ENCODE measurements at regions not wholly inside any gene's neighbourhood (a gene's known extent, or its start where the extent isn't known, plus 50 kb on each side); places are given as distances from the start of the nearest gene placed in this dataset.

DNA sequence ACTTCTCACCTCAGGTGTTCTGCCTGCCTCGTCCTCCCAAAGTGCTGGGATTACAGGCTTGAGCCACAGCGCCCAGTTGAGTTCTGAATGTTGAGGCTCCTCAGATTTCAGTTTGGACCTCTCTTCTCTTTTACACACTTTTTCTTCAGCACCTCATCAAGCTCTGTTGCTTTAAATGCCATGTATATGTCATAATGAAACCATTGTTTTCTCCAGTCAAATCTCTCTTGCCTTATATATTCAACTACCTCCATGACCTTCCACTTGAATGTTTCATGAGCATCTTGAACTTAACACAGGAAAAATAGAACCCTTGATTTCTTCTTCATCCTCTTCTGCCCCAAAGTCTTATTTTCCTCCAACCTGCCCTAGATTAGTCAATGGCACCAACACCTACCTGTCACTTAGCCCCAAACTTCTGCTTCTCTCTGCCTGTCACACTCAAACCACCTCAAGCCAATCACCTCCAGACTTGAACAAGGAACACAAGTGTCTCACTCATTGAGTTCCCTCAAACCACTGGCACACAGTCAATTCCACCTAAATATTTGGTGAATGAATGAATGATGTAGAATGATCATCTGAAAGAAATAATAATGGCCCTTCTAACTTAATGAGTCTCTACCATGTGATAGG, 161.0 kb upstream of the SGK1 start:
- no peak for DNase-seq

GRCh38 chr6:134477991-134478635, 160.2 kb upstream of the SGK1 start:
- DNase-seq, result no peak

DNA sequence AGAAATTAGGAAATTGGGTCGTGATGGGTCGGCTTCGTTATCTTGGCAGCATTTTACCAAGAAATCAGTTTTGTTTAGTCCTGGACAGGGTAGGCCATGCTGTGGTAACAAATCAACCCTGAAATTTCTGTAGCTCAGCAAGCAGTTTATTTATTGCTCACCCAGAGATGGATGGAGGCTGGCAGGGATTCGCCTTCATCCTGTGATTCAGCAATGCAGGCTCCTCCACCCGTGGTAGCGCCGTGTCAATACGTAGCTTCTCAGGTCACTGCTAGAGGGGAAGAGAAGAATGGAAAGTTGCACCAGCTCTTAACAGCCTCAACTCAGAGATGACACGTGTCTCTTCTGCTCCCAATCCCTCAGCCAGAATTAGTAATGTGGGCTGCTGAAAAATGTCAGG, 157.0 kb upstream of the SGK1 start:
- DNase-seq, result no peak

GRCh38 chr6:134472661-134473060, 154.7 kb upstream of the SGK1 start:
- no peak for DNase-seq

DNA sequence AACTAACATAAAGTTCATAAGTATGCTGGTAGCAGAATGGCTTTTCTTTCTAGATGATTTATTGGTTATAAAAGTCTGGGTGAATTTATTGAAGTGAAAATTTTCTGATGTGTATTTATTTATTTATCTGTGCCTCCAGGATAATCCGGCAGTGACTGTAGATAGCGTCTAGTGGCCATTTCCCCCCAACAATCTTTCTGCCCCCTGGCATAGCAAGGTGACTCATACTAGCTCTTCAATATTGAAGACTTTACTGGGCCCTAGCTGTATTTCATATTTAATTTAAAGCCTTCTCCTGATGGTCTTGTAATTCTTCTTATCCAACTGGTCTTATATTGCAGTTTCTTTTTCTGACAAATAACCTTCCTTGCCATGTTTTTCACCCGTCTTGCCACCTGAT, 154.1 kb upstream of the SGK1 start:
- no peak for DNase-seq

DNA sequence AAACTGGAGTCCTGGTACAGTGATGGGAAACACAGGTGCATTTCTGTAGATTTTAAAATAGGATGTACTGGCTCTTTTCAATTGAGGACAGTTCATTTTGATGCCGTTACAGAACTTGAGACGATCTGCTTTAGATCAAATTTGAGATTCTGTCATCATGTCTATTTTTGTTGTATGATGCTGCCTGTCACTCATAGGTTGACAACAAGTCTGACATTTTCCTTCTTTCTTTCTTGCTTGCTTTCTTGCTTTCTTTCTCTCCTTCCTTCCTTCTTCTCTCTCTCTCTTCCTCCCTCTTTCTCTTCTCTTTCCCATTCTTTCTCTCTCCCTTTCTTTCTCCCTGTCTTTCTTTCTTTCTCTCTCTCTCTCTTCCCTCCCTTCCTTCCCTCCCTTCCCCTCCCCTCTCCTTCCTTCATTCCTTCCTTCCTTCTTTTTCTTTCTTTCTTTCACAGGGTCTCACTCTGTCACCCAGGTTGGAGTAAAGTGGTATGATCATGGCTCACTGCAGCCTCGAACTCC, 152.6 kb upstream of the SGK1 start:
- no peak for DNase-seq

DNA sequence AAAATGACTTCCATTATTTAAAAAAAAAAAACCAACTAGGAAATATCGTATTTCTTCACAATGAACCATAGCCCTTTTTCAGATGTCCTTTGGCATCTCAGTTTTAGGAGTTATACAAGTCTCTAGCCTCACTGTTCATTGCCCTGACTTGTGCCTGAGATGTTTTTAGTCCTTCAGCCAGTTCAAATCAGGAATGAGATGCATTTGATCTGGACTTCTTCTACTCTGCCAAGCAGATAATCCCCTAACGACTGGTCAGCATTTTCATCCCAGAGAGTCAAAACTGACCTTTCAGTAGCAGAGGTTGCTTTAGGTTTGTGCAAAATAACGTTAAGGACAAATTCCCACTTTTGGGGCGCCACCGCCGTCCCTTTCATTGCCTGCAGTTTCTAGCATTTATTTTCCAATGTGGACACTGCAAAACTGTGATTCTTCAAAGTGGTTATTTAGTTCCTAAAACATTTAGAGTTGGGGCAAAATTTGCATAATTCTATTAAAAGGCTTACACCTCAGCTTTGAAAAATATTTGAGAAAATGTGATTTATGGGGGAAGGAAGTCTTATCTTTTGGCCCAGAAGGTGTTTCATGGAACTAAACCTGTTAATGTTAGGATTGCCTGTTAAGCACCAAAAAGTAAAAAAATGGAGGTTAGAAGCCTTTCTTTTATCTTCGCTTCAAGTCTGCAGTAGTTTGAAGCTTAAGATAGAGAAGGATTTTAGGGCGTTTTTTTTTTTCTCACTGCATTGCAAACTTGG, 152.0 kb upstream of the SGK1 start:
- no peak for DNase-seq

- no peak for DNase-seq
These were observed 150.7 kb upstream of the SGK1 start for GRCh38 chr6:134468633-134469032.

- DNase-seq, result no peak
These were observed 149.7 kb upstream of the SGK1 start for GRCh38 chr6:134467620-134468019.

DNA sequence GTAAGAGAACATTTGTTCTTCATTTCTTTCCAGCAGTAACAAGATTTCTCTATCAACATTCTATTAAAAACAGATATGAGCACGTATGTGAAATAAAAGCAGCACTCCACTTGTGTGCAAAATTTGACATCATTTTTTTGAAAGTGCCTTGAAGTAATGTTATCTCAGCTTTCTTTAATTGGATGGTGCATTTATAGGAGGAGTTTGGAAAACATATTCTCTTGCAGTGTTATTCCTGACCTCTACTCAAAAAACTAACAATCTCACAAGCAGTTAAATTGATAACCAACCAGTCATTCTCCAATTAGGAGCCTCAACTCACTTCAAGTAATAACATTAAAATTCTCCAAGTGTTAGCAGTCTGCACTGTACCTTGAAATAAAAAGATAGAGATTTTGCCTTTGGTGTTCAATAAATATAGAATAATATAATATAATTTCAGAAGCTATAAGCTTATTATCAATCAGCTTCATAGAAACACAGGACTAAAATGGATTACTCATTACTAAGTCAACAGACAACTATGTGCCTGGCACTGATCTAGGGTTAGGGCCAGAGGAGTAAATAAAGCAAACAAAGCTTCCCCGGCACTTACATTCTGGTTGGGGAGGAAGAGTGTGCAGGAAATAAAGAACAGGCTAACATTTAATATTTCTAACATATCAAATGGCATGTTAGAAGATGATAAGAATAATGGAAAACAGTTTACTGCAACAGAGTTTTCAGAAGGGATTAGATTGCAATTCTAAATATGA, 149.0 kb upstream of the SGK1 start:
- no peak for DNase-seq

- DNase-seq, result peak; percentile 86
These were observed 146.9 kb upstream of the SGK1 start for GRCh38 chr6:134464690-134465411.

- no peak for DNase-seq
These were observed 141.1 kb upstream of the SGK1 start for GRCh38 chr6:134458857-134459657.

GRCh38 chr6:134457941-134458340, 140.0 kb upstream of the SGK1 start:
- no peak for DNase-seq

DNA sequence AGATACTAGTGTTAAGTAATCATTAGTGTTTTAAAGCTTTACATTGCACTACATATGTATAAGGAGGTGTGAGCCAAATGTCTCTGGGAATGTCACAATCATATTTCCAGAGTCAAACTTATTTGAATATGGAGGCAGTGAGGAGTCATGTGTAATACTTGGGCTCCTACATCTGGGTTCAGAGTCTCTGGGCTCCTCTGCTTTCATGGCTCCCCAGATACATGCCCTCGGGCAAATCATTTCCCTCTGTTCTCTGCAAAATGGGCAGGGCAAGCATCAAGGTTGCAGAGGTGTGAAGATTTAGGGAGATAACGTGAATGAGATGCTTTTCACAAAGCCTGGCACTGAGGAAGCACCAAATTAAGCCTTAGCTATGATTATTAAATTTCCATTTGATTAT, 138.3 kb upstream of the SGK1 start:
- no peak for DNase-seq

GRCh38 chr6:134455319-134455718, 137.4 kb upstream of the SGK1 start:
- no peak for DNase-seq

- no peak for DNase-seq
These were observed 136.9 kb upstream of the SGK1 start for GRCh38 chr6:134454794-134455193.

GRCh38 chr6:134453792-134454510, 136.0 kb upstream of the SGK1 start:
- no peak for DNase-seq

- DNase-seq, result no peak
These were observed 135.0 kb upstream of the SGK1 start for GRCh38 chr6:134452906-134453305.

DNA sequence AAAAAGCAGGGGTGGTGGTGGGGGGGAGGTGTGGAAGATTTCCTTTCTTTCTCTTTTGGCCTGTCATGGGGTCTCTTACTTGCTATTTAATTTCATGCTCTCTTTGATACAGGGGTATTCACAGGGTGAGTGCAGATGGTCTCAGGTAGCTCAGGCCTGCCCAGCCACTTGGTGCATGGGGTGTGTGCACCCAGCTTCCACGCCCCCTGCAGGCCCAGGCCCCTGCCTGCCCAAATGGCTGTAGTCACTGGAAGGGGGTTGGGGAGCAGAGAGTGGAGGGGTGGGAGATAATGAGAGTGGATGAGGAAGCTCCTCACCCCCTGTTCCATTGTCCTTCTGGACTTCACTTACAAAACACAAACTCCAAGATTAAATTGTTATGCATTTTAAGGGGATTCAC, 133.6 kb upstream of the SGK1 start:
- DNase-seq, result no peak

- DNase-seq, result no peak
These were observed 131.9 kb upstream of the SGK1 start for GRCh38 chr6:134449781-134450180.

GRCh38 chr6:134449004-134449403, 131.1 kb upstream of the SGK1 start:
- no peak for DNase-seq
